KMS-11 (cell line): ENCODE measurements at regions not wholly inside any gene's neighbourhood (a gene's known extent, or its start where the extent isn't known, plus 50 kb on each side); places are given as distances from the start of the nearest gene placed in this dataset.

Source experiments
- H2AFZ ChIP-seq: fragments of 200-600 bp; sonication (generic); 2 replicates; pipeline ENCODE4 v1.6.1; 2016; ENCODE audit warnings: antibody characterized with exemption, mixed run types, low read depth
- H3K27ac ChIP-seq: fragments of 200-600 bp; sonication (generic); 2 replicates; pipeline ENCODE4 v1.6.1; 2016; ENCODE audit warnings: mild to moderate bottlenecking, mixed run types
- H3K27me3 ChIP-seq: fragments of 200-600 bp; sonication (generic); 2 replicates; pipeline ENCODE4 v1.6.1; 2017; ENCODE audit warnings: mild to moderate bottlenecking, low read depth, mixed run types, moderate library complexity; ENCODE audit not compliant: insufficient read depth
- H3K36me3 ChIP-seq: fragments of 200-600 bp; sonication (generic); 2 replicates; pipeline ENCODE4 v1.6.1; 2017; ENCODE audit warnings: mild to moderate bottlenecking, mixed run types; ENCODE audit not compliant: insufficient read depth
- H3K4me1 ChIP-seq: fragments of 200-600 bp; sonication (generic); 2 replicates; pipeline ENCODE4 v1.6.1; 2016; ENCODE audit warnings: mild to moderate bottlenecking, low read depth, mixed run types; ENCODE audit not compliant: poor library complexity, severe bottlenecking
- H3K4me2 ChIP-seq: fragments of 200-600 bp; sonication (generic); 2 replicates; pipeline ENCODE4 v1.7.0; 2016; ENCODE audit warnings: mild to moderate bottlenecking, mixed run types
- H3K4me3 ChIP-seq: fragments of 200-600 bp; sonication (generic); IDR thresholded peaks from 2 replicates; pipeline ENCODE4 v1.6.1; 2017; ENCODE audit warnings: low read depth, low read length, mixed read lengths; ENCODE audit not compliant: insufficient read depth
- H3K79me2 ChIP-seq: fragments of 200-600 bp; sonication (generic); 2 replicates; pipeline ENCODE4 v1.6.1; 2016; ENCODE audit warnings: low read depth, mixed run types; ENCODE audit not compliant: insufficient read depth
- H3K9ac ChIP-seq: fragments of 200-600 bp; sonication (generic); 2 replicates; pipeline ENCODE4 v1.6.1; 2016; ENCODE audit warnings: mild to moderate bottlenecking, mixed run types
- H4K20me1 ChIP-seq: fragments of 200-600 bp; sonication (generic); 2 replicates; pipeline ENCODE4 v1.6.1; 2016; ENCODE audit warnings: mild to moderate bottlenecking, mixed run types; ENCODE audit not compliant: insufficient read depth
- CTCF ChIP-seq: fragments of 200-600 bp; sonication (generic); conservative IDR thresholded peaks from 2 replicates; pipeline ENCODE4 v1.6.1; 2017; ENCODE audit warnings: low read depth, mild to moderate bottlenecking, antibody characterized with exemption, low read length, moderate library complexity, mixed read lengths

- Histone ChIP-seq H3K27ac (no peak overlapping the region), H3K27me3 (no peaks in the 10 kb centered on the region), H2AFZ (no peak overlapping the region), H3K9ac (no peak overlapping the region), H4K20me1 (no peaks in the 10 kb centered on the region), H3K79me2 (no peaks in the 10 kb centered on the region), H3K4me3 (no peak overlapping the region), H3K4me1 (no peaks in the 10 kb centered on the region), H3K36me3 (no peaks in the 10 kb centered on the region), H3K4me2 (no peak overlapping the region)
- TF ChIP-seq CTCF: no peak
Measured at GRCh38 chr2:4628998-4629501, 925.7 kb downstream of the DCDC2C start.

GRCh38 chr2:4635289-4635688 is 931.9 kb downstream of the DCDC2C start:
- Histone ChIP-seq H3K27ac (no peak overlapping the region), H3K79me2 (no peaks in the 10 kb centered on the region), H3K27me3 (no peaks in the 10 kb centered on the region), H3K4me1 (no peaks in the 10 kb centered on the region), H3K9ac (no peak overlapping the region), H2AFZ (no peak overlapping the region), H3K4me2 (no peak overlapping the region), H3K36me3 (no peaks in the 10 kb centered on the region), H3K4me3 (no peak overlapping the region), H4K20me1 (no peaks in the 10 kb centered on the region)
- TF ChIP-seq CTCF: no peak

GRCh38 chr2:4653991-4654390 is 950.6 kb downstream of the DCDC2C start:
- H3K27ac ChIP-seq: no peak overlapping the region
- no peaks in the 10 kb centered on the region for H3K4me1 ChIP-seq
- H4K20me1 ChIP-seq: no peaks in the 10 kb centered on the region
- H2AFZ ChIP-seq: no peak overlapping the region; the same call in 1 of the 2 replicates
- no peak overlapping the region for H3K4me2 ChIP-seq
- H3K79me2 ChIP-seq: no peaks in the 10 kb centered on the region
- no peak for TF ChIP-seq CTCF
- H3K9ac ChIP-seq: no peak overlapping the region
- H3K4me3 ChIP-seq: no peak overlapping the region
- no peaks in the 10 kb centered on the region for H3K27me3 ChIP-seq
- H3K36me3 ChIP-seq: no peaks in the 10 kb centered on the region

GRCh38 chr2:4656326-4656725 is 953.0 kb downstream of the DCDC2C start:
- H2AFZ ChIP-seq: no peak overlapping the region
- H4K20me1 ChIP-seq: no peaks in the 10 kb centered on the region
- no peak overlapping the region for H3K4me2 ChIP-seq
- no peaks in the 10 kb centered on the region for H3K79me2 ChIP-seq
- no peak overlapping the region for H3K27ac ChIP-seq
- no peak overlapping the region for H3K9ac ChIP-seq
- H3K27me3 ChIP-seq: no peaks in the 10 kb centered on the region
- H3K36me3 ChIP-seq: no peaks in the 10 kb centered on the region
- H3K4me3 ChIP-seq: no peak overlapping the region
- no peaks in the 10 kb centered on the region for H3K4me1 ChIP-seq
- no peak for TF ChIP-seq CTCF
